HG03565 (cell line): ENCODE measurements at regions not wholly inside any gene's neighbourhood (a gene's known extent, or its start where the extent isn't known, plus 50 kb on each side); places are given as distances from the start of the nearest gene placed in this dataset.

Source experiments
- ATAC-seq: cut with Tn5 transposase; IDR thresholded peaks from one replicate; pipeline ENCODE4 v1.9.1; 2021; ENCODE audit warnings: mild to moderate bottlenecking, moderate library complexity; ENCODE audit not compliant: unreplicated experiment

GRCh38 chr1:56235909-56236510 lies 343.4 kb downstream of the PLPP3 start:
- ATAC-seq = no peak

GRCh38 chr1:56229186-56229585 lies 350.2 kb downstream of the PLPP3 start:
- no peak for ATAC-seq

- ATAC-seq = no peak
These were observed 351.5 kb downstream of the PLPP3 start for GRCh38 chr1:56227886-56228285.

GRCh38 chr1:56227401-56227800 lies 352.0 kb downstream of the PLPP3 start:
- no peak for ATAC-seq

- ATAC-seq = no peak
These were observed 353.2 kb downstream of the PLPP3 start for GRCh38 chr1:56225964-56226815.

- ATAC-seq = no peak
These were observed 355.4 kb downstream of the PLPP3 start for GRCh38 chr1:56223968-56224367.

- ATAC-seq = no peak
These were observed 356.3 kb downstream of the PLPP3 start for GRCh38 chr1:56222914-56223540.

GRCh38 chr1:56220021-56220420 lies 359.3 kb downstream of the PLPP3 start:
- ATAC-seq = no peak

GRCh38 chr1:56218023-56218422 lies 361.3 kb downstream of the PLPP3 start:
- ATAC-seq = no peak

GRCh38 chr1:56216218-56216617 lies 363.1 kb downstream of the PLPP3 start:
- no peak for ATAC-seq

GRCh38 chr1:56215771-56216170 lies 363.6 kb downstream of the PLPP3 start:
- no peak for ATAC-seq

GRCh38 chr1:56215086-56215485 lies 364.3 kb downstream of the PLPP3 start:
- ATAC-seq = no peak

- no peak for ATAC-seq
These were observed 366.3 kb downstream of the PLPP3 start for GRCh38 chr1:56213068-56213467.

GRCh38 chr1:56212143-56212542 lies 367.2 kb downstream of the PLPP3 start:
- ATAC-seq = no peak

- no peak for ATAC-seq
These were observed 373.0 kb downstream of the PLPP3 start for GRCh38 chr1:56206391-56206790.

GRCh38 chr1:56204206-56204605 lies 375.2 kb downstream of the PLPP3 start:
- ATAC-seq = no peak

- ATAC-seq = no peak
These were observed 376.4 kb downstream of the PLPP3 start for GRCh38 chr1:56202796-56203492.

GRCh38 chr1:56202186-56202585 lies 377.2 kb downstream of the PLPP3 start:
- no peak for ATAC-seq

GRCh38 chr1:56200896-56201295 lies 378.5 kb downstream of the PLPP3 start:
- no peak for ATAC-seq

- ATAC-seq = no peak
These were observed 378.9 kb downstream of the PLPP3 start for GRCh38 chr1:56200442-56200841.

GRCh38 chr1:56199956-56200355 lies 379.4 kb downstream of the PLPP3 start:
- no peak for ATAC-seq
